Upper lobe of right lung (tissue), 1 donor: ENCODE measurements at regions not wholly inside any gene's neighbourhood (a gene's known extent, or its start where the extent isn't known, plus 50 kb on each side); places are given as distances from the start of the nearest gene placed in this dataset.

ENCODE experiments used
- ATAC-seq: fragments of 200-7000 bp; cut with Tn5 transposase; one replicate; pipeline ENCODE4 v1.9.1; 2020; ENCODE audit warnings: mild to moderate bottlenecking, moderate library complexity
- DNase-seq: peaks from one replicate; pipeline ENCODE4 v3.0.0-alpha.2; 2020
- H3K27ac ChIP-seq: fragments of 200-600 bp; one replicate; pipeline ENCODE4 v1.8.0; 2022
- H3K27me3 ChIP-seq: fragments of 200-600 bp; one replicate; pipeline ENCODE4 v1.8.0; 2022; ENCODE audit warnings: mild to moderate bottlenecking
- H3K36me3 ChIP-seq: fragments of 200-600 bp; one replicate; pipeline ENCODE4 v1.8.0; 2022
- H3K4me1 ChIP-seq: fragments of 200-600 bp; one replicate; pipeline ENCODE4 v1.8.0; 2022
- H3K4me3 ChIP-seq: fragments of 200-600 bp; one replicate; pipeline ENCODE4 v1.8.0; 2022; ENCODE audit warnings: mild to moderate bottlenecking
- H3K9me3 ChIP-seq: fragments of 200-600 bp; one replicate; pipeline ENCODE4 v1.8.0; 2022
- intact Hi-C: fragments of 100-400 bp; cut with DNase I; formaldehyde crosslinking; loops from one replicate; pipeline ENCODE4 v1.11.0; 2022
- TF ChIP-seq, protein P1 (sequence below): fragments of 200-600 bp; IDR thresholded peaks from one replicate; pipeline ENCODE4 v1.8.0; 2022; ENCODE audit warnings: antibody characterized with exemption
- donor health status: DM: no; HTN: yes; CAD: no; lungs with severe emphysema.

DNA sequence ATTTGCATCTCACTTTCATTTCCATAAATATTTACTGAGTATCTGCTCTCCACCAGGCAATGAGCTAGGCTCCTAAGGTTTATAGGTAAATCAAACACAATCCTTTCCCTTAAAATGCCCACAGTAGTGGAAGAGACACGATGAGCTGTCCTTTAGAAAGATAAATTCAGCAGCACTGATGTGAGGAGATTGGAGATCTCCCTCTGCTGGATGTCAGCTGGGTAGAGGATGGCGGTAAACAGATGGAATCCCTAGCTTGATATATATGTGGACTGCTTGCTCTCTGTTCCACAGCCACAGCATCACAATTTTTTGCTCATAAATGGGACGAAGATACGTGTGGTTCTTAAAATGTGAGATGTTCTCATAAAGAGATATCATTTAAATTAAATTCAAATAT, 216.4 kb upstream of the RASGEF1B start:
- H3K4me1 ChIP-seq: no peaks in the 10 kb centered on the region
- no peak overlapping the region for H3K4me3 ChIP-seq
- no peaks in the 10 kb centered on the region for H3K27me3 ChIP-seq
- no peak overlapping the region for H3K27ac ChIP-seq
- no peak for DNase-seq
- TF ChIP-seq, protein P1, sequence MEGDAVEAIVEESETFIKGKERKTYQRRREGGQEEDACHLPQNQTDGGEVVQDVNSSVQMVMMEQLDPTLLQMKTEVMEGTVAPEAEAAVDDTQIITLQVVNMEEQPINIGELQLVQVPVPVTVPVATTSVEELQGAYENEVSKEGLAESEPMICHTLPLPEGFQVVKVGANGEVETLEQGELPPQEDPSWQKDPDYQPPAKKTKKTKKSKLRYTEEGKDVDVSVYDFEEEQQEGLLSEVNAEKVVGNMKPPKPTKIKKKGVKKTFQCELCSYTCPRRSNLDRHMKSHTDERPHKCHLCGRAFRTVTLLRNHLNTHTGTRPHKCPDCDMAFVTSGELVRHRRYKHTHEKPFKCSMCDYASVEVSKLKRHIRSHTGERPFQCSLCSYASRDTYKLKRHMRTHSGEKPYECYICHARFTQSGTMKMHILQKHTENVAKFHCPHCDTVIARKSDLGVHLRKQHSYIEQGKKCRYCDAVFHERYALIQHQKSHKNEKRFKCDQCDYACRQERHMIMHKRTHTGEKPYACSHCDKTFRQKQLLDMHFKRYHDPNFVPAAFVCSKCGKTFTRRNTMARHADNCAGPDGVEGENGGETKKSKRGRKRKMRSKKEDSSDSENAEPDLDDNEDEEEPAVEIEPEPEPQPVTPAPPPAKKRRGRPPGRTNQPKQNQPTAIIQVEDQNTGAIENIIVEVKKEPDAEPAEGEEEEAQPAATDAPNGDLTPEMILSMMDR: peak; percentile 34
- ATAC-seq: peak; percentile 52
- no peaks in the 10 kb centered on the region for H3K36me3 ChIP-seq
- no peaks in the 10 kb centered on the region for H3K9me3 ChIP-seq
- intact Hi-C loops: no loop called here

DNA sequence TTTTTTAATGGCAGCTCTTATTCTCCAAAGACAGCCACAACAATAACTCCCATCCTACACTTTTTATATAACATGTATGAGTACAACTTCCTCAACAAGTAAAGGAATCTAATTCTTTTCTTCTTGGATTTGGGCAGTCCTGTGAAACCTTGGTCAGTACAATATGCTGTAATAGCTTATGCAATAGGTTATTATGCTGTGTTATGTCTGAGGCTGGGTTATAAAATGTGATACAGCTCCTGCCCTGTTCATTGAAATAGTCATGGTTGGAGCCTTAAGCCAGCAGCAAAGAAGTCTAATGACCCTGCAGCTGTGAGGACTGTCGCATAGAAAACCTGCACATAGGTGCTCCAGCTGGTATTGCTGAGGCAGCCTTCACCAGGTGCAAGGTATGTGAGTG, 215.8 kb upstream of the RASGEF1B start:
- H3K27ac ChIP-seq: no peak overlapping the region
- ATAC-seq (peak; percentile 47), DNase-seq (no peak)
- no peaks in the 10 kb centered on the region for H3K4me1 ChIP-seq
- H3K9me3 ChIP-seq: no peaks in the 10 kb centered on the region
- no peaks in the 10 kb centered on the region for H3K36me3 ChIP-seq
- no peak overlapping the region for H3K4me3 ChIP-seq
- TF ChIP-seq, protein P1: no peak
- no peaks in the 10 kb centered on the region for H3K27me3 ChIP-seq
- intact Hi-C loops: no loop called here

DNA sequence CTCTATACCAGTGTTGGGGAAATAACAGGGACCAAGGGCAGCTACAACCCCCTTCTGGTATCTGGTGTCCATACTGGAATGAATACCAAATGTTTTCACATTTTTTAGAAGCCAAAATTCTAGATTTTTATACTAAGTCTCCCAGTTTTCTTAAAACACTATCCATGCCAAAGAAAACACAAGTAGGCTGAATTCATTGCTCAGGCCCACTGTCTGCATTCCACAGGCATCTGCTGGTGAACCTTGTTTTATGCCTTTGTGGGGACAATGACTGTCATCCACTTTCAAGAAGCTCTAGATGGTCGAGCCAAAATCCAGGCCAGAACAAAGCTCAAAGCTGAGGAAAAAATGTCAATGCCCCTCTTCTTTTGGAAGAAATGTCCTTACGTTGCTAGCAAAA, 213.4 kb upstream of the RASGEF1B start:
- DNase-seq (no peak), ATAC-seq (no peak)
- Histone ChIP-seq H3K9me3 (no peaks in the 10 kb centered on the region), H3K27me3 (no peaks in the 10 kb centered on the region), H3K36me3 (no peaks in the 10 kb centered on the region), H3K27ac (no peak overlapping the region), H3K4me1 (no peaks in the 10 kb centered on the region), H3K4me3 (no peak overlapping the region)
- intact Hi-C loops: no loop called here
- TF ChIP-seq, protein P1: no peak

DNA sequence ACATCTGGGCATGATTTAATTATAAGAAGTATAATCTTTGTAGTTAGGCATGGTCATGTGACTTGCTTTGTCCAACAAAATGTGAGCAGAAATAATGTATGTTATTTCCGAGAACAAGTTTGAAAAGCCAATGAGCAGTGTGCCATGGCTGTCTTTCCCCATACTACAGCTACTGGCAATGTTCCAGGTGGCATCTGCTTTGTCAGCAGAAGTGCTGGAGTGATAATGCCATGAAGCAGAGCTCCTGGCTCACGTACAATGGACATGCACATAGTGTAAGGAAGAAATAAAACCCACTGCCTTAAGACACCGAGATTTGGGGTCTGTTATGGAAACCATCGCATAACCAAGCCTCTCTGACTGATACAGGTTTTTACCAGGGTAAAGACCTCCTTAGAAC, 212.6 kb upstream of the RASGEF1B start:
- ATAC-seq: no peak
- TF ChIP-seq, protein P1: no peak
- intact Hi-C loops: no loop called here

DNA sequence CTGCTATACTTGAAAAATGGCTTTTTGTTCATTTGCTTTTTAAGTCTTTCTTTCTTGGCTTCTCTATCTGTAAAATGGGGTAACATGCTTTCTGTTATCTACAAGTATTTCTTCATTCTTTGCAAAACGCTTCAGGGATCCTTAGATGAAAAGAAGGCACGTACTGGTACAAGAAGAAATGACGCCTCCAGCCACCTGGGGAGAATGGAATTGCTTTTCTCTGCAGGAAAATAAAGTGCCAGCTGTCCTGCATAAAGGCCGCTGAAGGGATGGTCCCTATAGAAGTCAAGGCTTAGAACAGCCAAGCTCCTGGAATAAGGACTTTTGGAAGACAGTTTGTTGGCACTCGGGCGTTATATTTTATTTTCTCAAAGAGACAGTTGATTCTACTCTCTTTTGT, 210.8 kb upstream of the RASGEF1B start:
- H3K4me1 ChIP-seq: no peaks in the 10 kb centered on the region
- H3K27ac ChIP-seq: no peak overlapping the region
- TF ChIP-seq, protein P1: no peak
- DNase-seq (no peak), ATAC-seq (no peak)
- intact Hi-C loops: no loop called here
- H3K27me3 ChIP-seq: no peaks in the 10 kb centered on the region
- no peak overlapping the region for H3K4me3 ChIP-seq
- H3K9me3 ChIP-seq: no peaks in the 10 kb centered on the region
- H3K36me3 ChIP-seq: no peaks in the 10 kb centered on the region

More for the DNA sequence above, 212.6 kb upstream of the RASGEF1B start:
- Histone ChIP-seq H3K27me3 (no peaks in the 10 kb centered on the region), H3K4me1 (no peaks in the 10 kb centered on the region), H3K36me3 (no peaks in the 10 kb centered on the region), H3K9me3 (no peaks in the 10 kb centered on the region), H3K27ac (no peak overlapping the region), H3K4me3 (no peak overlapping the region)
- no peak for DNase-seq

DNA sequence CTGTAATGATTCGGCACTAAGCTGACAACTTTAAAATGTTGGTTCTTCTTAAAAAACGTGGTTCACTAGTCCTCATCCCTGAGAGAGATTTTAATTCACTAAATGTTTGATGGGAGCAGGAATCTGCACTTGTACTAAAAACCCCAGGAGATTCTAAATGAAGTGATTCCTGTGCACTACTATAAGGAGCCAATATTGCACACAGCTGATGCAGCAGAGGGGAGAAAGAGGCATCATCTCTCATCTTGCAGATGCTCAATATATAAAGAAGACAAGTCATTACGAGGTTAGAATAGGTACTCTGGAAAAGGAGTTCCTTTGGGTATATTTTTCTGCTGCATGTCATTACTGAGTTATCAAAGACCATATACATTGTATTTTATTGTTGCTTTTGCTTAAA, 207.6 kb upstream of the RASGEF1B start:
- H3K4me3 ChIP-seq: no peak overlapping the region
- ATAC-seq (no peak), DNase-seq (no peak)
- no peaks in the 10 kb centered on the region for H3K4me1 ChIP-seq
- TF ChIP-seq, protein P1: no peak
- no peaks in the 10 kb centered on the region for H3K27me3 ChIP-seq
- intact Hi-C loops: no loop called here
- H3K9me3 ChIP-seq: no peaks in the 10 kb centered on the region
- H3K36me3 ChIP-seq: no peaks in the 10 kb centered on the region
- H3K27ac ChIP-seq: no peak overlapping the region
